Fibroblast of the aortic adventitia (primary cell): ENCODE measurements at regions not wholly inside any gene's neighbourhood (a gene's known extent, or its start where the extent isn't known, plus 50 kb on each side); places are given as distances from the start of the nearest gene placed in this dataset.

Source experiments
- DNase-seq: peaks from one replicate; pipeline ENCODE4 v3.0.0-alpha.2; 2010; ENCODE audit warnings: low read depth
- H3K4me3 ChIP-seq: 2 replicates; pipeline ENCODE4 v1.5.1; 2011; ENCODE audit warnings: low read depth, mild to moderate bottlenecking, control low read depth, low read length, moderate library complexity
- TF ChIP-seq, protein P1 (sequence below): IDR thresholded peaks from 2 replicates; pipeline ENCODE4 v1.5.1; 2011; ENCODE audit warnings: mild to moderate bottlenecking, low read length, control low read depth, inconsistent platforms; ENCODE audit not compliant: insufficient read depth

DNA sequence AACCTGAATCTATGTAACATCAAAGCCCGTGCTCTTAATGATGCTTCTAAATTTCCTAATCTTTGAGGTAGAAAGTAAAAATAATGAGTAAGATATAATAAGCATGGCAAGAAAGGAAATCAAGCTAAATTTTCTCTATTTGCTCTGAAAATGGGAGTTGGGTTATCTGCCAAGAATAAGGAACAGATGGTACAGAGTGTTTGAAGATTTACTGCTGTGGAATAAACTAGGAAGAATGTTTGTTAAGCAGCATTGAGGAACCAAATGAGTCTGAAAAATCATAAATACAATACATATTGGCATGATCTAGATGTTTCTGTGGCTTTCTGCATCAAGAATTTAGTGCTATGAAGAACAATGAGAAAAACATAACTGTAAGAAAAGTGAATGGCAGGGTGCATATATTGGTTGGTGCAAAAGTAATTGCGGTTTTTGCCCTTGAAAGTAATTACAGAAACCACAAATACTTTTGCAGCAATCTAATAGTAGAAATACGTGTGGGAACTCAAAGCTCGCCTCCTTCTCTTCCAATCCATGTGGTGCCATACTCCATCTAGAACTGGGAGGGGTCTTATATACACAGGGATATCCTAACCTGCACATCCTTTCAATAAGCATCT, 87.6 kb downstream of the SUCNR1 start:
- TF ChIP-seq, protein P1, sequence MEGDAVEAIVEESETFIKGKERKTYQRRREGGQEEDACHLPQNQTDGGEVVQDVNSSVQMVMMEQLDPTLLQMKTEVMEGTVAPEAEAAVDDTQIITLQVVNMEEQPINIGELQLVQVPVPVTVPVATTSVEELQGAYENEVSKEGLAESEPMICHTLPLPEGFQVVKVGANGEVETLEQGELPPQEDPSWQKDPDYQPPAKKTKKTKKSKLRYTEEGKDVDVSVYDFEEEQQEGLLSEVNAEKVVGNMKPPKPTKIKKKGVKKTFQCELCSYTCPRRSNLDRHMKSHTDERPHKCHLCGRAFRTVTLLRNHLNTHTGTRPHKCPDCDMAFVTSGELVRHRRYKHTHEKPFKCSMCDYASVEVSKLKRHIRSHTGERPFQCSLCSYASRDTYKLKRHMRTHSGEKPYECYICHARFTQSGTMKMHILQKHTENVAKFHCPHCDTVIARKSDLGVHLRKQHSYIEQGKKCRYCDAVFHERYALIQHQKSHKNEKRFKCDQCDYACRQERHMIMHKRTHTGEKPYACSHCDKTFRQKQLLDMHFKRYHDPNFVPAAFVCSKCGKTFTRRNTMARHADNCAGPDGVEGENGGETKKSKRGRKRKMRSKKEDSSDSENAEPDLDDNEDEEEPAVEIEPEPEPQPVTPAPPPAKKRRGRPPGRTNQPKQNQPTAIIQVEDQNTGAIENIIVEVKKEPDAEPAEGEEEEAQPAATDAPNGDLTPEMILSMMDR: no peak
- no peak for DNase-seq
- H3K4me3 ChIP-seq: no peak overlapping the region

DNA sequence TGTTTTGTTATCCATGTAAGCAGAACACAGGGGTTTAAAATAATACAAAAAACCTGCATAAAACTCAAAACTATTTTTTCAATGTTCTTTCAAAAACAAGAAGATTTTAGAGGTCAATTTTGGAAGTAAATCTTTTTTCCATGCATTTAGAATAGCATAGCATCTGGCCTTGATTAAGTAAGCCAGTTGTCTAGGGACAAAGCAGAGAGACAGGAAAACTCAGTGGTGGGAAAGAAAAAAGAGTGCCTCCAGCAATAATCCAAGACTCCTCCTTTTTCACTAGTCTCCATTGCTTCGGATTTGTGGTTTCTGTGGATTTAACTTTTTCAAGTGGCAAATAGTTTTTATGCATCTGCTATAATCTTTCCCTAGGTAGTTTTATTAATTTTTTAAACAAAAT, 88.9 kb downstream of the SUCNR1 start:
- TF ChIP-seq, protein P1: no peak
- no peak overlapping the region for H3K4me3 ChIP-seq
- peak; percentile 12 for DNase-seq

- no peak overlapping the region for H3K4me3 ChIP-seq
- TF ChIP-seq, protein P1: no peak
- no peak for DNase-seq
These were observed 89.5 kb downstream of the SUCNR1 start for GRCh38 chr3:151962912-151963311.

DNA sequence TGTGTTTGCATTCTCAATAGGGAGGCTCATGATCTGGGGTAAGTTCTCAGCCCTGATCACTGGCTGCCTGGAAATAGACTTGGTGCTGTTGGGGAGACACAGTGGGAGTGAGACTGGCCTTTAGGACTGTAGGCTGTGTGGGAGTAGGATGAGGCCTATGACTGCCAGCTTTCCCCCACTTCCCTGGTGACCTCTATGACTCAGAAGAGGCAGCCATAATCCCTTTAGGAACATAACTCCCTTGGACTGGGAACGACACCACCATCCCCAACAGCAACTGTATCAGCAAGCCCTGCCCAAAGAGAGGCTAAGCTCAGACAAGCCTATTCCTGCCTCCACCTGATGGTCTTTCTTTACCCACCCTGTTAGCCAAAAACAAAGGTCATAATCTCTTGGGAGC, 91.3 kb downstream of the SUCNR1 start:
- H3K4me3 ChIP-seq: no peak overlapping the region
- no peak for DNase-seq
- TF ChIP-seq, protein P1: no peak

DNA sequence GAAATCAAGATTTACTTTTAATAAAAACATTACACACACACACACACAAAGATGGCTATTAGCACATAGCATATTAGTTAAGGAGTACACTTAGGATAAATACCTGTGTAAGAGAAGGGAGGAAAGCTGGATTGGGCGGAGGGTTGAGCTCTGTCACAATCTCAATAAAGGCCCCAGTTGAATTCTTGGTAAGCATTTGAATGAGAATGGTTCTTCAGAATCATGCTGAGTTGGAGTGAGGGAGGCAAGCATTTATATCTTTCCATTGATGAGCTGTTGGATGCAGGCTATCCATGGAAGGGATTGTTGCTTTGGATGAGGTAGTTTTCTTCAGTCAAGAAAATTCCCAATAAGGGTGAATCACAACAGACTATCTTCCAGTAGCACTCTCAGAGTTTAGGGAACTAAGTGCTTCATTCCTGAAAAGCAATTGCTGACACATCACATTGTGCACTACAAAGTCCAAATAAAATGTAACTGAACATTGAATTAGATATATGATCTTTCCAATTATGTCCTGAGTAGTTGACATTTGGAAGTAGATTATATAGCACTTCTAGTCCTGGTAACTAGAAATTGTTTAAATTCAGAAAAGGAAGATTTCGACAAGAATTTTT, 95.7 kb downstream of the SUCNR1 start:
- no peak for DNase-seq
- H3K4me3 ChIP-seq: no peak overlapping the region
- TF ChIP-seq, protein P1: no peak

GRCh38 chr3:151971814-151972579, 98.6 kb downstream of the SUCNR1 start:
- no peak for DNase-seq
- TF ChIP-seq, protein P1: no peak

More at GRCh38 chr3:151971814-151972579, 98.6 kb downstream of the SUCNR1 start:
- H3K4me3 ChIP-seq: no peak overlapping the region
